NCI-H2196 treated with DMSO at 0.1 percent for 48 hours (cell line): ENCODE measurements at regions not wholly inside any gene's neighbourhood (a gene's known extent, or its start where the extent isn't known, plus 50 kb on each side); places are given as distances from the start of the nearest gene placed in this dataset.

Experiments
- DNase-seq: peaks from one replicate; lab custom pipeline; 2025; ENCODE audit not compliant: unreplicated experiment; lab: John Stamatoyannopoulos, UW

DNA sequence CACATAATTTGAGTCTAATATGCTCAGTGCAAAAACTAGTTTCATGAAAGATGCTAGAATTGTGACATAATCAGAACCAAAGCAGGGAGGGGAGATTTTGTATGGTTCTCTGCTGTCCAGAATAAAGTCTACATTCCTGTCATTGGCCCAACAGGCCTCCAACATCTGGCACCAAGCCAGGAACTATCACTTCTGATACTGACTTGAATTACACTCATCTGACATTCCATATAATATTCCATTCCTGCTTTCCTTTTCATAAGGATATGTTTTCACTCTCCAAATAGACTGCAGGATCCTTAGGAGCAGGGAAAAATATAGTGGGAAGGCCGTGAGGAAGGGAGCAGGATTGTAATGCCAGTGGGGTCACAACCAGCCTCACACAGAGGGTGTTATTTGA lies 84.6 kb upstream of the BTN3A2 start:
- no peak for DNase-seq

DNA sequence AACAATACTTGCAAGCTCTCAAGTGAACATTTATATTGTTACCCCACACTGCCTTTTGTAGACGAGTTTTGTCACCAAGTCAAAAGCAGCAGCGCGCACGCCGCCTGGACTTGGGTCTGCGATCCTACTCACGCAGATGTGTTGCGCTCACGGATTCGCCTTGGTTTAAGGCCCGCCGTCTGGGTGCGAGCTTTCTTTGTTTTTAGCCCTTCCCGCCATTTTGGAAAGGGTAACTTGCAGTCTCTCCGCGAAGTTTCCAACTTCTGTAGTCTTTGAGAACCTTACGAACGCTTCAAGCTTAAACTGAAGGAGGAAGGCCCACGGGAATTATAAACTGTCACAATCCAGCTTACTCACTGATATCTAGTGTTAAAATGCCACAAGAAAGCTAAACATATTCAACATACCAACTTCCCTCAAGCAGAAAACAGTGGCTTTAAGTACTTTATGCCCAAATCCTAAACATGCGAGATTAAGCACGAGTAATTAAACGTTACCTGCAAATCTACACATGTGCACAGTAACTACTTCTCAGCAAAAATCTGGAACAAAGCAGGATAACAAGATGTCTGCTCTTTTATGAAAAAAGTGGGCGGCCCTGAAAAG lies 80.4 kb upstream of the BTN3A2 start:
- DNase-seq = no peak

DNA sequence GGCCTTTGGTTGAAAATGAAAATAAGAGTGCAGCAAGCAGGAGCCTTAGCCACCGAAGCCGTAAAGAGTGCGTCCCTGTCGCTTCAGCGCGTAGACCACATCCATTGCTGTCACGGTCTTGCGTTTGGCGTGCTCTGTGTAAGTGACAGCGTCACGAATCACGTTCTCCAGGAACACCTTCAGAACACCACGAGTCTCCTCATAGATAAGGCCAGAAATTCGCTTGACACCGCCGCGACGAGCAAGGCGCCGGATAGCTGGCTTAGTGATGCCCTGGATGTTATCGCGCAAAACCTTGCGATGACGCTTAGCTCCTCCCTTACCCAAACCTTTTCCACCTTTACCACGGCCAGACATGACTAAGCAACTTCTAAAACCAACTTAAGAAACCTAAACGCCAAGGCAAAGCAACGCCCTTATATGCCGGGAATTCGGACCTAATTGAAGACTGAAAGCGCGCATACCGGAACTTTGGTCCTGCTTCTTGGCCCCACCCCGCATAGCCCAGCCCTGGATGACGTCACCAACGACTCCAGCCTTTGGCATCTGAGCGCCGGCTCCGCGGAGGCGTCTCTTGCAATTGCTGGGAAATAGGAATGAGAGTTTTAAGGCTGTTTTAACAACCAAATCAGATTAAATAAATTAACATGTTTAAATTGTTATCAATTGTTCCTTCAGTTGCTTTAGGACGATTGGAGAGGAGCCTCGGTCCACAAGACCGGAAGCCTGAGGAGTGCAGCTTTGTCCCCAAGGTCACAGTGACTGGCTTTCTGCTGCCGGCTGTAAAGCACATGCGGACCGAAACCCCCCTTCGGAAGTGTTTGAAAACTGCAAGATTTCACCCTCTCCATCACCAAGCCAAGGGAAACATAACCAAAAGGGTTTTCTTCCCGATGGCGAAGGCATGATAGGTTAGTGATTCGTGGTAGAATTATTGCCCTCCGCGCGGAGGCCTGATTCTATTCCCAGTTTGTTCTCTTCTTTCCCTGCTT lies 79.6 kb upstream of the BTN3A2 start:
- peak; percentile 85 for DNase-seq

DNA sequence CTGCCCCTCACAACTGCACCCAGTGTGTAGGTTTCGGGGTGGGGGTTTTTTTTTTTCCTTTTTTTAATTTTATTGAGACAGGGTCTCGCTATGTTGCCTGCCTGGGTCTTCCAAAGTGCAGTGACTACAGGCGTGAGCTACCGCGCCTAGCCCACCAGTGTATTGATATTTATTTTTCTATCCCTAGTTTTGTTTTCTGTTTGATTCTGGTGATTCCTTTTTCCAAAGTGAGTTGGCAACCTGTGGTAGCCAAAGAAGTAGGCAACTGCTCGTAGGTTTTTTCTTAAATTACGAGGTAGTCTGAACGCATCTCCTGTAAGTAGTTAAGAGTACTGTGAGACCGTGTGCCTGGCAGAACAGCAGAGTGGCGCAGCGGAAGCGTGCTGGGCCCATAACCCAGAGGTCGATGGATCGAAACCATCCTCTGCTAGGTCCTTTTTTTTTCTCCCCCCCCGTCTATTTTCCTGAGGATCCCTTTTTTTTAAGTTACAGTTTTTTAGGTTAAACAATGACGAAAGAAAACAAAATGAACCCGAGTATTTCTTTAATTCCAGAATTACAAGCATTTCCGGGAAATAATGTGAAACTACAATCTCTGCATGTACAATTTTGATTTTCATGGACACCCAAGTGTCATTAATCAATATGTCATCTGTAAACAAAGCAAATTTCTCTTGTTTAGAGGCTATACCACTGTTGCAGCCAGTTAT lies 78.7 kb upstream of the BTN3A2 start:
- DNase-seq = peak; percentile 46

DNA sequence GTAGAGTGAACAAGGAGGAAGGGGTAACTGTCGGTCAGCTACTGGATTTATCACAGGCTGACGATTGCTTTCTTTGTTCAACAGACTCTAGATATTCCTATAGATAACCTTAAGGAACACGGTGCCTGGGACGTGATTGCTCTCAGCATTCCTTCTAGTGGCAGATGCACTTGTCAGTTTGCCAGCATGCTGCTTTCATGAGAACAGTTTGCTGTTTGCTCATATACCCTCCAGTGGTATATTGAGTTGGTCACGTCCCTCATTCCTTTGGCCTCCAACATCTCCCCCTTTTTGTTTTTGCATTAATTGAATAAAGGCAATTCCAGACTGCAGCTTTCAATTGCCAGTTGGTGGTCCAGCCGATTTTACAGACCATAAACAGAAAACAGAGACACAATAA lies 76.8 kb upstream of the BTN3A2 start:
- no peak for DNase-seq

DNA sequence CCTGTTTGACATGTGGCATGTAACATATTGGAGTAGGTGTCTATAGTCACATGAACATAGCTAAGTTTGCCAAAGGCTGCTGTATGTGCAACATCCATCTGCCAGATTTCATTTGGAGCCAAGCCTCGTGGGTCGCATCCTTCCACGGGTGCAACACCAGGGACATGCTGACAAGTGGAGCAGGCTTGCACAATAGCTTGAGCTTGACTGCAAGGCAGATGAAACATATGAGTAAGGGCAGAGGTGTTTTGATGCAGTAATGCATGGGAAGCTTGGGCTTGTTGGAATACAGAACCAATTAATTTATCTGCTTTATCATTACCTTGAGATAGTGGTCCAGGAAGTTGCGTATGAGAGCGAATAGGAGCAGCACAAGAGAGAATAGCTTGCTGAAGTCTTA lies 74.1 kb upstream of the BTN3A2 start:
- no peak for DNase-seq

DNA sequence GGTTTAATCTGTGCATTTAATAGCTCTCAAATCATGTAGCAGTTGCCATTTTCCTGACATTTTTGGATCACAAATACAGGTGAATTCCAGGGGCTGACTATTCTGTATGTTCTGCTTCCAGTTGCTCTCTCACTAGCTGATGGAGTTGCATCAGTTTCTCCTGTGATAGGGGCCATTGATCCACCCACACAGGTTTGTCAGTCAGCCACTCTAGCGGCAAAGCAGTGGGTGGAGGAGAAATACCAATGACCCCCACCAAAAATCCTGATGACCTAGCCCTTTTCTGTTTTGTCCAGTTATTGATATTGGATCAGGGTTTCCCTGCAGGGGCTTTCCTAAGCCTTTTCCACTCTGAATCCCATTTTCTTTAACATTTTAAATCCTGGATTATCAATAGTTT lies 72.3 kb upstream of the BTN3A2 start:
- no peak for DNase-seq

DNA sequence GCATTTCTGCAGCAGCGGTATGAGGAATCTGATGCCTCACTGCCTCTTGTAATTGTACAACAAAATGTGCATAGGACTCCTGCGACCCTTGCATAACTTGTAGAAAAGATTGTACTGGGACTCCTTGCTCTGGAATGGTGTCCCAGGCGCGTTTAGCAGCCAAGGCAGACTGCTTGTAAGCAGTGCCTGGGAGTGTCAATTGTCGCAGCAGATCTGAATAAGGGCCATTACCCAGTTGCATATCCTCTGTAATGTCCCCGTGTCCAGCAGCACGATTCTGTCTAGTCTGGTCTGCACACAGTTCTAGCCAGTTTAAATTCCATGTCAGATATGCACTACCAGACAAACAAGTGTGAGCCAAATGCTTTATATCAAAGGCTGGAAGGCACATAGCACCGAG lies 70.7 kb upstream of the BTN3A2 start:
- no peak for DNase-seq

DNA sequence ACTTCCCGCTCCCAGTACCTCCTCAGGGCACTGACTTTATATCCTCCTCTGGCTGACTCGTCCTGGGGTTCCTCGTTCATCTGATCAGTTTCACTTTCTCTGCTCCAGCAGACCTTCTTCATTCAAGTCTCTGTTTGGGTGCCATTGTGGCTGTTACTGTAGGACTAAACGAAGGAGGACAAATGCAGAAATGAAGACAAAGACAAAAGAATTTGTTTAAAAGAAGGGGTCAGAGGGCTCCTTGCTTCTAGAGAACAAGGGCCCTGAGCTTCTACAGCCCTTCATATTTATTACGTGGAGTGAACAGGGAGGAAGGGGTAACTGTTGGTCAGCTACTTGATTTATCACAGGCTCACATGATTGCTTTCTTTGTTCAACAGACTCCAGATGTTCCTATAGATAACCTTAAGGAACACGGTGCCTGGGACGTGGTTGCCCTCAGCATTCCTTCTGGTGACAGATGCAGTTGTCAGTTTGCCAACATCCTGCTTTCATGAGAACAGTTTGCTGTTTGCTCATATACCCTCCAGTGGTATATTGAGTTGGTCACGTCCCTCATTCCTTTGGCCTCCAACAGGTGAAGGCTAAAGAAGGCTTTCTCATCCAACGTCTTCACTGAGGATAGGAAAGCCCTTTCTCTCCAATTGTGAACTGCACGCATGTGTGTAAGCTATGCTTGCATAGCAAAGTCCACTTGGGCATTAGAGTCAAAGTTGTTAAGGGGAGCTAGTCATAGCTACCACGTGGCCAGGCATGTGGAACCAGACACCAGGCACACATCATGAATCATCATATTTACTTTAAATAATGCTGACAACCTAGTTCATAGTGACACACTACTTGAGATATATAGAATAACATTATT lies 69.1 kb upstream of the BTN3A2 start:
- no peak for DNase-seq

DNA sequence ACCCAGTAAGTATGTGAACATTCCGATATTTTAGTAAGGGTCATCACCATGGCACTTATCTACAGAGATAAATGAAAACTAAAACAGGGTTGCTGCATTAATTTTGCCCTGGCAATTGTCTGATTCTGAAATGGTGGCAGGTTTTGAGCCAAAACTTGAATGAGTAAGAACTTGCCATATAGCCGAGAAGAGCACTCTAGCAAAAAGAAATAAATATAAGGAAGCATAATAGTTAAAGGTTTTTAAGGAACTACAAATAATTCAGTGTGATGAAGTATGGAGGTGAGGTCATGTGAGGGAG lies 68.5 kb upstream of the BTN3A2 start:
- no peak for DNase-seq

DNA sequence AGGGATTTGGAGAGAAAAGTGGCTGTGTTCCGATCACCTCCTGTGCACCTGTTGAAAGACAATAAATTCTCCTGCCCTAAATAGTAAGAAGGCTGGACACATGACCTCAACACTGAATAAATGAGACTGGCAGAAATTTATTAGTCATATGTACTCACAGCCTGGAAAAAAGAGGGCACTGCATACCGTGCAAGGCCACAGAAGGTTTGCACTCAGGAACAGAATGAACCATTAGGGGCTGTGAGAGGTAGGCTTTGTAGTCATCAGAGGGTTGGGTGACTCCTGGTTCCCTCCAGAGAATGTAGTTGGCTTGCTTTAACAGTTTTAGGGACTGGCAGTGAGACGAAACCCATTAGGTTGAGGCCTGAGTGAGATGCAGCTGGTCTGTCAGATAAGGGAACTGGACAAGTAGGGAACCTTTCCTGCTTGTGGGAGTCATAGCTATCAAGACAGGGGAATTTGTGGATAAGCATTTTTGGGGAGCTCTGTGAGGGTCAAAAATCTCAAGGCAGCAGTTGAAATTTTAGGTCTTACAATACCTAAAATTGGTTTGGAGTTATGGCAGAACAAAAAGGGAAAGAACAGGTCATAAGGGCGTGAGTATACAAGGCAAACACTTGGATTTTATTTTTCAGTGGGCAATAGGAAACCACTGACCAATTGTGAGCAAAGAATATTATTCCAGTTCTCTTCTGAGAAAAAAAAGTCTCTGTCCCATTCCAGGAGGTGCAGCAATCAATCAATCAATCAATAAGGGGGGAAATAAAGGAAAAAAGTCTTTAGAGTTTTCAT lies 67.9 kb upstream of the BTN3A2 start:
- DNase-seq = no peak

DNA sequence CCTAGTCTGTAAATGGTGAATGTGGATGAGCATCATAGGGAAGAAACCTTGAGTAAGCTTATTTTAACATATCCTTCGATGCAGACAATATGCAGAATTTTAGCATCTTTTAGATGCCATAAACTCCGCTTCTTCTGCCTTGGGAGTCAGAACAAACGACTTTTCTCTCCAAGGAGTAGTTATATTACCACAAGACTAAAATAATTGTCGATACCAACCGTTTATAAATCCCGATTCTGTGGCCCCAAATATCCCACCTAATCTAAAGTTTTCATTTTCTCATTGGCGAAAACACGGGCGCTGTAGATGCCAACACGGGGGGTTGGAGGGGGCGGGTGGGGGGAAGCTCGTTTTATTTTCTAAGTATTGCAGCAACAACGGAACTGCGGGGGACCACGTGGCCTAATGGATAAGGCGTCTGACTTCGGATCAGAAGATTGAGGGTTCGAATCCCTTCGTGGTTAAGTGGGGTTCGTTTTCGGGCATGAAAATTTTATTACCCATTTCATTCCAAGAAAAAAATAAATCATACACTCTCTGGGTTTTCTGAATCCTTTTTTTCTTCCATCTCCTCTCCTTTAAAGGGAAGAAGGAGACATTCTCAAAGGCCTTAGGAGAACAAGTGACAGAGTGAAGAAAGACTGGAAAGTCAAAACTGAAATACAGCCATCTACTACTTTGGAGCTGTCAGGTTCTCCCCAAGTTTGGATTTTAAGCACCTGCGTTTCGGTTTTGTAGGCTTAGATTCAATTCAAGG lies 65.5 kb upstream of the BTN3A2 start:
- no peak for DNase-seq

DNA sequence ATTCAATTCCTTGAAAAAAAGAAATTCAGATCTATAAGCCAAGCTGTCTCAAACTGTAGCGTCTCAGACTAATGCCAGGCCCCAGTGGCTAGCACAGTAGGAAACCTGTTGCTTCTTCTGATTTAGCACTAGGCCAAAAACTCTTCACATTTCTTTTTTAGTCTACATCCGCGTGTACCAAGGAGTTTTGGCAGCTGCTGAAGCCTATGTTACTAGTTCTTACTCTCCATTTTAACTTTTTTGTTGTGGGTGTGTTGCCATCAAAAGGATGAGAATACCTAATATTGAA lies 65.0 kb upstream of the BTN3A2 start:
- DNase-seq = no peak

DNA sequence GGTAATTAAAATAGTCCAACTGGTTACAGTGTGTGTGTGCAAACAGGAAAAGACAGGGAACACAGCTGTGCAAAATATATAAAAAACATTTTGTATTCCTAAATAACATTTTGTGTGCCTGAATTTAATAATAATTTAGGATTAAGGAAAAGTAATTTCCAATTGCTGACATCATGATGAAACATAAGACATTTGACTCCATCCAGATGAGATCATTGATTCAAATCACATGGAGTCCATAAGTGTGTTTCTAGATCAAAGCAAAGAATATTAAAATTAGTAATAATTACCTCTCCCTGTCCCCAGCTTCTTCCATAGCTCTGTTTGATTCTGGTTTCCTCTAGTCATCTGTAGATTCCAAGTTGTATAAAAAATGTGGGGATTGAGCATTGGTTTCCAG lies 64.6 kb upstream of the BTN3A2 start:
- DNase-seq = no peak

DNA sequence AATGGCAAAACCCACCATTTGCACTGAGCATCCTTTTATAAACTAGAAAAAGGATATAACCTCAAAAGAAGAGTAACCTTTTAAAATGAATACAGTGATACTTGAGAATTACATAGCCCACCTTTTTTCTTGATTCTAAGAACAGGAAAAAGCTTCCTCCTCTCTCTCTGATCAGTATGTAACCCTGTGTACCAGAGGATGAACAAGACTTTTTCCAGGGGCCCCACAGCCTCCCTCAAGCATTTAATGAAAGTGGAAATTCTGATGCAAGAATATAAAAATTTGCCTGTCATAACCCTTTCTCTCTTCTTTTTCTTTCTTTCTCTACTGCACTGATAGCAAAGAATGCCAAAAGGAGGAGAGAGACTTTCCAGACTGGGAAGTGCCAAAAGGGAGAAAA lies 64.2 kb upstream of the BTN3A2 start:
- DNase-seq = no peak

DNA sequence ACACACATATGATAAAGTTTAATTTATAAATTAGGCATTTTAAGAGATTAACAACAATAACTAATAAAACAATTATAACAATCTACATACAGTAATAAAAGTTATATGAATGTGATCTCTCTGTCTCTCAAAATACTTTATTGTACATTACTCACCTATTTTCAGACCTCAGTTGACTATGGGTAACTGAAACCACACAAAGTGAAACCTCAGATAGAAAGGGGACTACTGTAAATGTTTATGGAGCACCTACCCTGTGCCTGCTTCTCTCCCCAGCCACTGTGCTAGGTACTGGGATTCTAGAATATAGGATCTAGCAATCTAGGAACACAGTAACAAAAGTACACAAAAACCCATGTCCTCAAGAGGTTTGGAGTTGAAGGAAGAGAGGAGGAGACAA lies 63.4 kb upstream of the BTN3A2 start:
- no peak for DNase-seq

DNA sequence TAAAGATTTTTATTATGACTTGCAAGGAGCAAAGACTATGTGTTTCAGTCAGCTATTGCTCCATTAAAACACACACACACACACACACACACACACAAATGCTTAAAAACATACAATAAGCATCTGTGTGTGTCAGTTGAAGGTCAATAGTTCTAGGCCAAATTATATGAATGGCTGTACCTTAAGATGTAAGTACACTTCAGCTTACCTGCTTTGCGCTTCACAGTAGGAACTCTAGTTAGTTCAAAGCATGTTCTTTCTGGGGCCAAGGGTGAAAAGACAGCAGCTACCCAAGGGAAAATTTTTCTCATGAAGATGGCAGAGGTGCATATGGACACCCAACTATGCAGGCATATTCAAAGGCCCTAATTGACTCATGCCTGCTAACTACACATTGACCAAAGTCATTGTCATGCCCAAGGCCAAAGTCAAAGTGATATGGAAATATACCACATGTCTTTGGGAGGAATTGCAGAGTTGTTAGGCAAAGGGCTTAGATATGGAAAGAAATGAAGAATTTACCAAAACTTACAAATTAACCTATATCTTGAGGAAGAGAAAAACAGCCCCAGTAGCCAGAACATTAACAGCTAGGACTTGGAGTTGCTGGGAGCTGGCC lies 61.9 kb upstream of the BTN3A2 start:
- DNase-seq = no peak

DNA sequence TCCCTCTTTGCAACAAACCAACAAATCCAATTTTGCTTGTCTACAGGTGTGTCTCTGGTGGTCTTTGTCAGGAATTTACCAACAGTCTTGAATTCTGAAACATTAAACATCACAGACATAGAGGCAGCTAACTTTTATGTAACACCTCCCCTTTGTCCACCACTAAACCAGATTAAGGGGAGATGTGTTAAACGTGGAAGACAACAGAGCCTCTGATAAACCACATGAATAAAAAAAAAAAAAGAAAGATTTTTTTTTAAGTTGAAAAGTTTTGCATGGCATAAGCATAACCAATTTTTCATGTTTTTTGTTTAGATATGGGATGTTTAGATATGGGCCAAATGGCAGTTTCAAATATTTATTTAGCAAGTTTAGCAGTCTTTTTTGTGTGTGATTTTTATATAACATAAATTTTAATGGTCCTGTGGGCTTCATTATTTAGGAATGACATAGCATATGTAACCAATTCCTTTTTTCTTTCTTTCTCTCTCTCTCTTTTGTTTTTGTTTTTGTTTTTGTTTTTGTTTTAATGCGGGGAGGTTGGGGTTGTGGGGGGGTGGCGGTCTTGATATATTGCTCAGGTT lies 60.7 kb upstream of the BTN3A2 start:
- DNase-seq = no peak
